ENCODE measurements at regions not wholly inside any gene's neighbourhood (a gene's known extent, or its start where the extent isn't known, plus 50 kb on each side); places are given as distances from the start of the nearest gene placed in this dataset.

GRCh38 chr20:60171313-60171712, 213.1 kb downstream of the CDH26 start:
- TF ChIP-seq ZNF274 (IDR thresholded peaks at IDR 0.05; ENCODE audit: borderline replicate concordance, extremely low read depth, low read length) (no peak), CTCF (IDR thresholded peaks at IDR 0.05; ENCODE audit: control extremely low read depth in 1 of 3, insufficient read depth in 1 of 3, low read depth in 1 of 3, low read length in 3 of 3) (no peak)

Measured in H1 (cell line).